Loucy (cell line): ENCODE measurements at regions not wholly inside any gene's neighbourhood (a gene's known extent, or its start where the extent isn't known, plus 50 kb on each side); places are given as distances from the start of the nearest gene placed in this dataset.

ENCODE experiments used
- EZH2phosphoT487 ChIP-seq: fragments of 200-600 bp; IDR thresholded peaks from 2 replicates; pipeline ENCODE4 v1.6.1; 2018; ENCODE audit warnings: antibody characterized with exemption, mild to moderate bottlenecking, moderate library complexity, borderline replicate concordance
- TF ChIP-seq, protein P1 (sequence below): fragments of 200-600 bp; sonication (generic); conservative IDR thresholded peaks from 2 replicates; pipeline ENCODE4 v1.5.1; 2014; ENCODE audit warnings: mild to moderate bottlenecking, antibody characterized with exemption, low read length

DNA sequence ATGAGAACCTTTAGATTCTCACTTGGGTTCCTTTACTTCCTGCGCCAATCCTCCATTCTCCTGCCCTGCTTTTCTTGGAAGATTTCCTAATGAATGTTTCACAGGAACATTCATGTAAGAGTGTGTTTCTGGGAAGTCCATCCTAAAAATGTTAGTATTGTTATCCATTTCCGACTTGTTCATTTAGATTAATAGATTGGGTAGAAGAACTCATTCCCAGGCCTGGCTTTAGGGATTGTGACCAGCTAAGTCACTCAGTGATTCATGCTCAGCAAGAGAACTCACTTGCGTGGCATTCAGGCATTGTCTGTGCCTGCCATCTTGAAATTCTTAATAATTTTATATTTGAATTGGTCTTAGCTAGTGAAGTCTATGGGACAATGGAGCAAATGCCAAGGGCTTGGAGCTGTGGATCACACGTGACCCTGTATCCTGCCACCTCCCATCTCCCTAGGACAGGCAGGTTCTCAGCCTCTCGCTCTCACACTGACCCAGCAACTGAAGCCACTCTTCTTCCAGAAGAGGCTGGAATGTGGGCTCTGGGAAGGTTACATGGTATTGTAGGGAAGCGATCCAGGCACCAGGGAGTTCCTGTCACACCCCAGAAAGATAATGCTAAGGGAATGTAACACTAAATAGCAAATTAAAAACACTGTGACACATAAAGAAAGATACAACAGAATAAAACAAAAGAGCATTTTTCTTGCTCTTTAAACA is 562.1 kb downstream of the TMA16 start:
- no peak for TF ChIP-seq EZH2phosphoT487
- TF ChIP-seq, protein P1, sequence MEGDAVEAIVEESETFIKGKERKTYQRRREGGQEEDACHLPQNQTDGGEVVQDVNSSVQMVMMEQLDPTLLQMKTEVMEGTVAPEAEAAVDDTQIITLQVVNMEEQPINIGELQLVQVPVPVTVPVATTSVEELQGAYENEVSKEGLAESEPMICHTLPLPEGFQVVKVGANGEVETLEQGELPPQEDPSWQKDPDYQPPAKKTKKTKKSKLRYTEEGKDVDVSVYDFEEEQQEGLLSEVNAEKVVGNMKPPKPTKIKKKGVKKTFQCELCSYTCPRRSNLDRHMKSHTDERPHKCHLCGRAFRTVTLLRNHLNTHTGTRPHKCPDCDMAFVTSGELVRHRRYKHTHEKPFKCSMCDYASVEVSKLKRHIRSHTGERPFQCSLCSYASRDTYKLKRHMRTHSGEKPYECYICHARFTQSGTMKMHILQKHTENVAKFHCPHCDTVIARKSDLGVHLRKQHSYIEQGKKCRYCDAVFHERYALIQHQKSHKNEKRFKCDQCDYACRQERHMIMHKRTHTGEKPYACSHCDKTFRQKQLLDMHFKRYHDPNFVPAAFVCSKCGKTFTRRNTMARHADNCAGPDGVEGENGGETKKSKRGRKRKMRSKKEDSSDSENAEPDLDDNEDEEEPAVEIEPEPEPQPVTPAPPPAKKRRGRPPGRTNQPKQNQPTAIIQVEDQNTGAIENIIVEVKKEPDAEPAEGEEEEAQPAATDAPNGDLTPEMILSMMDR = no peak
